ENCODE measurements at regions not wholly inside any gene's neighbourhood (a gene's known extent, or its start where the extent isn't known, plus 50 kb on each side); places are given as distances from the start of the nearest gene placed in this dataset.

- TF ChIP-seq CTCF (IDR thresholded peaks at IDR 0.05; ENCODE audit: insufficient read depth, low read length, missing control alignments) = no peak
- no peak for DNase-seq (ENCODE audit: low read depth, low spot score)
- POLR2A ChIA-PET = no interaction called here
- CTCF ChIA-PET = no interaction called here
- no peak overlapping the region for H3K4me3 ChIP-seq (ENCODE audit: low read depth, low read length)
Measured at GRCh38 chr14:43157661-43158060, 1349.4 kb downstream of the FSCB start.

- H3K4me3 ChIP-seq (ENCODE audit: low read depth, low read length) = no peak overlapping the region
- no peak for DNase-seq (ENCODE audit: low read depth, low spot score)
- no peak for TF ChIP-seq CTCF (IDR thresholded peaks at IDR 0.05; ENCODE audit: insufficient read depth, low read length, missing control alignments)
- CTCF ChIA-PET = no interaction called here
- POLR2A ChIA-PET = no interaction called here
Measured at GRCh38 chr14:43155924-43156323, 1351.2 kb downstream of the FSCB start.

- POLR2A ChIA-PET = no interaction called here
- CTCF ChIA-PET = no interaction called here
- DNase-seq (ENCODE audit: low read depth, low spot score) = no peak
- H3K4me3 ChIP-seq (ENCODE audit: low read depth, low read length) = no peak overlapping the region
- TF ChIP-seq CTCF (IDR thresholded peaks at IDR 0.05; ENCODE audit: insufficient read depth, low read length, missing control alignments) = no peak
Measured at GRCh38 chr14:43155258-43155657, 1351.8 kb downstream of the FSCB start.

GRCh38 chr14:43147485-43147884, 1359.6 kb downstream of the FSCB start:
- POLR2A ChIA-PET = no interaction called here
- CTCF ChIA-PET = no interaction called here
- no peak for DNase-seq (ENCODE audit: low read depth, low spot score)
- TF ChIP-seq CTCF (IDR thresholded peaks at IDR 0.05; ENCODE audit: insufficient read depth, low read length, missing control alignments) = no peak
- no peak overlapping the region for H3K4me3 ChIP-seq (ENCODE audit: low read depth, low read length)

- H3K4me3 ChIP-seq (ENCODE audit: low read depth, low read length) = no peak overlapping the region
- TF ChIP-seq CTCF (IDR thresholded peaks at IDR 0.05; ENCODE audit: insufficient read depth, low read length, missing control alignments) = no peak
- ChIA-PET CTCF (no interaction called here), POLR2A (no interaction called here)
- no peak for DNase-seq (ENCODE audit: low read depth, low spot score)
Measured at GRCh38 chr14:43145361-43145760, 1361.7 kb downstream of the FSCB start.

GRCh38 chr14:43143106-43143505, 1364.0 kb downstream of the FSCB start:
- DNase-seq (ENCODE audit: low read depth, low spot score) = no peak
- H3K4me3 ChIP-seq (ENCODE audit: low read depth, low read length) = no peak overlapping the region
- ChIA-PET POLR2A (no interaction called here), CTCF (no interaction called here)
- TF ChIP-seq CTCF (IDR thresholded peaks at IDR 0.05; ENCODE audit: insufficient read depth, low read length, missing control alignments) = no peak
